Coronary artery (tissue), 2 donors: ENCODE measurements at regions not wholly inside any gene's neighbourhood (a gene's known extent, or its start where the extent isn't known, plus 50 kb on each side); places are given as distances from the start of the nearest gene placed in this dataset.

Experiments used
- DNase-seq: peaks from one replicate; pipeline ENCODE4 v3.0.0-alpha.2; 2017; ENCODE audit warnings: low spot score
- H3K27ac ChIP-seq, 2 donors: fragments of 200-600 bp; sonication (generic); one replicate each; pipeline ENCODE4 v1.5.1; 2016 to 2019
- H3K4me3 ChIP-seq: fragments of 200-600 bp; sonication (generic); 2 replicates; pipeline ENCODE4 v1.5.1; 2016; ENCODE audit warnings: mild to moderate bottlenecking, moderate library complexity
- CTCF ChIP-seq: fragments of 200-600 bp; sonication (generic); IDR thresholded peaks from one replicate; pipeline ENCODE4 v1.5.1; 2019; ENCODE audit warnings: antibody characterized with exemption

GRCh38 chr7:91681718-91682117, 198.8 kb downstream of the MTERF1 start:
- no peak for TF ChIP-seq CTCF
- Histone ChIP-seq H3K4me3 (no peak overlapping the region), H3K27ac (no peak overlapping the region)
- DNase-seq: no peak

GRCh38 chr7:91683823-91684222, 196.7 kb downstream of the MTERF1 start:
- no peak for TF ChIP-seq CTCF
- Histone ChIP-seq H3K4me3 (no peak overlapping the region), H3K27ac (no peak overlapping the region)
- no peak for DNase-seq

GRCh38 chr7:91685544-91685943, 195.0 kb downstream of the MTERF1 start:
- no peak overlapping the region for H3K4me3 ChIP-seq
- no peak for DNase-seq
- H3K27ac ChIP-seq: no peak overlapping the region
- TF ChIP-seq CTCF: no peak

- Histone ChIP-seq H3K4me3 (no peak overlapping the region), H3K27ac (no peak overlapping the region)
- TF ChIP-seq CTCF: no peak
- no peak for DNase-seq
These were observed 189.9 kb downstream of the MTERF1 start for GRCh38 chr7:91690541-91691070.

- Histone ChIP-seq H3K27ac (no peak overlapping the region), H3K4me3 (no peak overlapping the region)
- TF ChIP-seq CTCF: no peak
- DNase-seq: no peak
These were observed 188.6 kb downstream of the MTERF1 start for GRCh38 chr7:91691865-91692264.

- Histone ChIP-seq H3K4me3 (no peak overlapping the region), H3K27ac (no peak overlapping the region)
- no peak for TF ChIP-seq CTCF
- no peak for DNase-seq
These were observed 187.7 kb downstream of the MTERF1 start for GRCh38 chr7:91692800-91693199.

GRCh38 chr7:91694351-91694841, 186.1 kb downstream of the MTERF1 start:
- no peak for DNase-seq
- no peak overlapping the region for H3K4me3 ChIP-seq
- no peak overlapping the region for H3K27ac ChIP-seq
- TF ChIP-seq CTCF: no peak
